ENCODE measurements at regions not wholly inside any gene's neighbourhood (a gene's known extent, or its start where the extent isn't known, plus 50 kb on each side); places are given as distances from the start of the nearest gene placed in this dataset.

DNA sequence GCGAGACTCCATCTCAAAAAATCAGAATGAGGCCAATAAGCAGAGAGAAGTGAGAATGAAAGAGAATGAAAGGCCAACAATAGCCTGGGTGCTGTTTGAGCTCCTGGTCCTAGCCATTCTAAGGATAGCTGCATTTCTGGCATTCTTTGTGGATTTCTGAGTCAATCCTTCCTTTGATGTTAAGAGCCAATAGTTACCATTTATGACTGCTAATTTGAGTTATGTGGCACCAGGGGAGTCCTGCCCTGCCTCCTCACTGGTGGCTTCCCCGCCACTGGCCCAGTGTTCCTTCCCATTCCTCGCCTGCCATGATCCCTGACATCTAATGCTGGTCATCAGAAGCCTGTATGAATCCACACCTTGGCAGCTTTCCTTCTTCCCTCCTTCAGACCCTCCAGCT is 991.2 kb downstream of the UQCRFS1 start (continued):
- TF ChIP-seq, protein P1, sequence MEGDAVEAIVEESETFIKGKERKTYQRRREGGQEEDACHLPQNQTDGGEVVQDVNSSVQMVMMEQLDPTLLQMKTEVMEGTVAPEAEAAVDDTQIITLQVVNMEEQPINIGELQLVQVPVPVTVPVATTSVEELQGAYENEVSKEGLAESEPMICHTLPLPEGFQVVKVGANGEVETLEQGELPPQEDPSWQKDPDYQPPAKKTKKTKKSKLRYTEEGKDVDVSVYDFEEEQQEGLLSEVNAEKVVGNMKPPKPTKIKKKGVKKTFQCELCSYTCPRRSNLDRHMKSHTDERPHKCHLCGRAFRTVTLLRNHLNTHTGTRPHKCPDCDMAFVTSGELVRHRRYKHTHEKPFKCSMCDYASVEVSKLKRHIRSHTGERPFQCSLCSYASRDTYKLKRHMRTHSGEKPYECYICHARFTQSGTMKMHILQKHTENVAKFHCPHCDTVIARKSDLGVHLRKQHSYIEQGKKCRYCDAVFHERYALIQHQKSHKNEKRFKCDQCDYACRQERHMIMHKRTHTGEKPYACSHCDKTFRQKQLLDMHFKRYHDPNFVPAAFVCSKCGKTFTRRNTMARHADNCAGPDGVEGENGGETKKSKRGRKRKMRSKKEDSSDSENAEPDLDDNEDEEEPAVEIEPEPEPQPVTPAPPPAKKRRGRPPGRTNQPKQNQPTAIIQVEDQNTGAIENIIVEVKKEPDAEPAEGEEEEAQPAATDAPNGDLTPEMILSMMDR (IDR thresholded peaks at IDR 0.05), result no peak
- TF ChIP-seq MAFK (IDR thresholded peaks at IDR 0.05; ENCODE audit: partially characterized antibody), result no peak

DNA sequence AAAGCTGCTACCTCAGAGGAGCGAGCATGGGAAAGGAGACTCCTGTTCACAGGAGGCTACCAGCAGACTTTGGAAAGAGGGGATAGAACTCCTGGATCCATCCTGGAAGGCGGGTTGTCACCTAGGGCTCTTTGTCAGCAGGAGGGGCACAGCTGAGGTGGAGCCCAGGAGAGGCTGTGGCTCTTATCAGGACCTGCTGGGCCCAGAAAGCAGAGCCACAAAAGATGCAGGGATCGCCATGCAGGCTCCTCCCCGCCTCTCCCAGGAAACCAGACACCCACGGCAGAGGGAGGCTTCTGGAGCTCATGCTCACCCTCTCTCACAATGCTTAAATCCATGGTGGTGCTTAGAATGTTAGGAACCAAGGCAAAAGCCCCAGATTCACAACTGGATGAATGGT is 994.2 kb downstream of the UQCRFS1 start:
- no peak overlapping the region for H3K27ac ChIP-seq
- no peak for ATAC-seq
- peaks cover 17% of the 10 kb centered on the region; the same call in 1 of the 3 replicates for H3K9me3 ChIP-seq
- TF ChIP-seq POLR2AphosphoS2 (conservative IDR thresholded peaks at IDR 0.05; ENCODE audit: low read length) (no peak), RFX5 (IDR thresholded peaks at IDR 0.05) (no peak), RARB (CRISPR knock-in tag; IDR thresholded peaks at IDR 0.05) (no peak), RNF2 (IDR thresholded peaks at IDR 0.05; ENCODE audit: borderline replicate concordance, low read depth) (no peak), ZSCAN20 (CRISPR knock-in tag; IDR thresholded peaks at IDR 0.05) (no peak), RCOR1 (IDR thresholded peaks at IDR 0.05; ENCODE audit: low read depth, low read length) (no peak), GATA3 (IDR thresholded peaks at IDR 0.05; ENCODE audit: borderline replicate concordance) (no peak), MYC (IDR thresholded peaks at IDR 0.05; ENCODE audit: borderline replicate concordance, low read length) (no peak), FOXS1 (CRISPR knock-in tag; IDR thresholded peaks at IDR 0.05) (no peak), FOSB (CRISPR knock-in tag; IDR thresholded peaks at IDR 0.05) (no peak), JUN (IDR thresholded peaks at IDR 0.05) (no peak), EHMT2 (IDR thresholded peaks at IDR 0.05; ENCODE audit: low read depth) (no peak)
- TF ChIP-seq, protein P2, sequence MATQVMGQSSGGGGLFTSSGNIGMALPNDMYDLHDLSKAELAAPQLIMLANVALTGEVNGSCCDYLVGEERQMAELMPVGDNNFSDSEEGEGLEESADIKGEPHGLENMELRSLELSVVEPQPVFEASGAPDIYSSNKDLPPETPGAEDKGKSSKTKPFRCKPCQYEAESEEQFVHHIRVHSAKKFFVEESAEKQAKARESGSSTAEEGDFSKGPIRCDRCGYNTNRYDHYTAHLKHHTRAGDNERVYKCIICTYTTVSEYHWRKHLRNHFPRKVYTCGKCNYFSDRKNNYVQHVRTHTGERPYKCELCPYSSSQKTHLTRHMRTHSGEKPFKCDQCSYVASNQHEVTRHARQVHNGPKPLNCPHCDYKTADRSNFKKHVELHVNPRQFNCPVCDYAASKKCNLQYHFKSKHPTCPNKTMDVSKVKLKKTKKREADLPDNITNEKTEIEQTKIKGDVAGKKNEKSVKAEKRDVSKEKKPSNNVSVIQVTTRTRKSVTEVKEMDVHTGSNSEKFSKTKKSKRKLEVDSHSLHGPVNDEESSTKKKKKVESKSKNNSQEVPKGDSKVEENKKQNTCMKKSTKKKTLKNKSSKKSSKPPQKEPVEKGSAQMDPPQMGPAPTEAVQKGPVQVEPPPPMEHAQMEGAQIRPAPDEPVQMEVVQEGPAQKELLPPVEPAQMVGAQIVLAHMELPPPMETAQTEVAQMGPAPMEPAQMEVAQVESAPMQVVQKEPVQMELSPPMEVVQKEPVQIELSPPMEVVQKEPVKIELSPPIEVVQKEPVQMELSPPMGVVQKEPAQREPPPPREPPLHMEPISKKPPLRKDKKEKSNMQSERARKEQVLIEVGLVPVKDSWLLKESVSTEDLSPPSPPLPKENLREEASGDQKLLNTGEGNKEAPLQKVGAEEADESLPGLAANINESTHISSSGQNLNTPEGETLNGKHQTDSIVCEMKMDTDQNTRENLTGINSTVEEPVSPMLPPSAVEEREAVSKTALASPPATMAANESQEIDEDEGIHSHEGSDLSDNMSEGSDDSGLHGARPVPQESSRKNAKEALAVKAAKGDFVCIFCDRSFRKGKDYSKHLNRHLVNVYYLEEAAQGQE (IDR thresholded peaks at IDR 0.05), result no peak
- TF ChIP-seq, protein P3, sequence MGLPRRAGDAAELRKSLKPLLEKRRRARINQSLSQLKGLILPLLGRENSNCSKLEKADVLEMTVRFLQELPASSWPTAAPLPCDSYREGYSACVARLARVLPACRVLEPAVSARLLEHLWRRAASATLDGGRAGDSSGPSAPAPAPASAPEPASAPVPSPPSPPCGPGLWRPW (IDR thresholded peaks at IDR 0.05), result no peak
- no peak overlapping the region for H3K4me3 ChIP-seq
- ChIA-PET CTCF (no interaction called here), POLR2A (no interaction called here)
- no peak overlapping the region for H3K4me2 ChIP-seq
- no peaks in the 10 kb centered on the region for H3K4me1 ChIP-seq
- no peak for FAIRE-seq
- no peak for DNase-seq (ENCODE audit: low read depth in 1 of 2, low spot score in 1 of 2)
- under 1% methylated on average over 5 of the region's 5 CpGs for WGBS (ENCODE audit: missing lambda C conversion rate)

DNA sequence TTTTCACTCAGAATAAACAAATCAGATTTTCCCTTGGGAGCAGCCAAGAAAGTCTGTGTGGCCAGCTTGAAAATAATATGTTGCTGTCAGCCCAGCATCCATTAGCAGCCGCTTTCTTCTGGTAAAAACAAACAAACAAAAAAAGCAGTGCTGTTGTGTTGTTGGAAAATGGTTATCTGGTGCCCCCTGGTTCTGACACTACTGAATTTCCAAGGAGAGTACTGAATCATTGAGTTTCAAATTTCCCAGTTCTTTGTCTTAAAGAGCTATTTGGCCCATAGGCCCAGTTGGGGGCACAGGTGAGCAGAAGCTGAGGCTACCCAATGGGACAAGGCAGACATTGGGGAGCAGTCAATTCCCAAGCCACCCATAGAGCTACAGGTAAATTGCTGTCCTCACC is 995.9 kb downstream of the UQCRFS1 start:
- FAIRE-seq (no peak), ATAC-seq (no peak), DNase-seq (ENCODE audit: low read depth in 1 of 2, low spot score in 1 of 2) (no peak)
- no peak overlapping the region for H3K4me3 ChIP-seq
- POLR2A ChIA-PET, result no interaction called here
- WGBS (ENCODE audit: missing lambda C conversion rate), result 8% methylated on average over 1 of the region's 1 CpG
- no peaks in the 10 kb centered on the region for H3K4me1 ChIP-seq
- H3K27ac ChIP-seq, result no peak overlapping the region
- CTCF ChIA-PET, result interaction anchor here (1.5 kb wide), 1 partner anchor 9 kb away, joined by 6 read pairs; no protein-coding TSS in a partner anchor
- TF ChIP-seq GATA3 (IDR thresholded peaks at IDR 0.05; ENCODE audit: borderline replicate concordance), result no peak
- no peak for TF ChIP-seq EHF (CRISPR knock-in tag; IDR thresholded peaks at IDR 0.05)
- TF ChIP-seq, protein P3 (IDR thresholded peaks at IDR 0.05), result no peak
- TF ChIP-seq HEYL (CRISPR knock-in tag; IDR thresholded peaks at IDR 0.05), result no peak
- TF ChIP-seq RNF2 (IDR thresholded peaks at IDR 0.05; ENCODE audit: borderline replicate concordance, low read depth), result no peak
- TF ChIP-seq KDM1A (IDR thresholded peaks at IDR 0.05; ENCODE audit: low read depth), result no peak
- no peak for TF ChIP-seq POLR2A (IDR thresholded peaks at IDR 0.05; ENCODE audit: low read length)
- TF ChIP-seq ZNF302 (CRISPR knock-in tag; IDR thresholded peaks at IDR 0.05), result no peak
- no peak for TF ChIP-seq HOXA7 (CRISPR knock-in tag; IDR thresholded peaks at IDR 0.05)
- no peak for TF ChIP-seq JUNB (IDR thresholded peaks at IDR 0.05)
- TF ChIP-seq MYC (IDR thresholded peaks at IDR 0.05; ENCODE audit: borderline replicate concordance, low read length), result no peak
- no peak for TF ChIP-seq FOSB (CRISPR knock-in tag; IDR thresholded peaks at IDR 0.05)
- no peak for TF ChIP-seq TFCP2L1 (CRISPR knock-in tag; IDR thresholded peaks at IDR 0.05)
- TF ChIP-seq, protein P4, sequence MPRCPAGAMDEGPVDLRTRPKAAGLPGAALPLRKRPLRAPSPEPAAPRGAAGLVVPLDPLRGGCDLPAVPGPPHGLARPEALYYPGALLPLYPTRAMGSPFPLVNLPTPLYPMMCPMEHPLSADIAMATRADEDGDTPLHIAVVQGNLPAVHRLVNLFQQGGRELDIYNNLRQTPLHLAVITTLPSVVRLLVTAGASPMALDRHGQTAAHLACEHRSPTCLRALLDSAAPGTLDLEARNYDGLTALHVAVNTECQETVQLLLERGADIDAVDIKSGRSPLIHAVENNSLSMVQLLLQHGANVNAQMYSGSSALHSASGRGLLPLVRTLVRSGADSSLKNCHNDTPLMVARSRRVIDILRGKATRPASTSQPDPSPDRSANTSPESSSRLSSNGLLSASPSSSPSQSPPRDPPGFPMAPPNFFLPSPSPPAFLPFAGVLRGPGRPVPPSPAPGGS (IDR thresholded peaks at IDR 0.05), result no peak
- no peak for TF ChIP-seq NR3C1 (IDR thresholded peaks at IDR 0.05)
- H3K9me3 ChIP-seq, result peaks cover 17% of the 10 kb centered on the region; the same call in 2 of the 3 replicates
- no peak overlapping the region for H3K4me2 ChIP-seq

All from A549 (cell line).